Liver (tissue), 8 donors: ENCODE measurements at regions not wholly inside any gene's neighbourhood (a gene's known extent, or its start where the extent isn't known, plus 50 kb on each side); places are given as distances from the start of the nearest gene placed in this dataset.

Source experiments
- DNase-seq: peaks from one replicate; pipeline ENCODE4 v3.0.0-alpha.2; 2017; ENCODE audit warnings: low spot score
- H3K27ac ChIP-seq, 2 donors: one replicate each; pipeline ENCODE4 v1.7.0; 2013; ENCODE audit warnings: inconsistent platforms in 2 of 2, low read length in 2 of 2, control low read depth in 1 of 2, low read depth in 1 of 2, mild to moderate bottlenecking in 1 of 2
- H3K27me3 ChIP-seq, 4 donors: one replicate each; pipeline versions ENCODE4 v1.6.1 to v1.7.0; 2013; ENCODE audit warnings: low read length in 3 of 4, inconsistent platforms in 1 of 4, mild to moderate bottlenecking in 1 of 4, moderate library complexity in 1 of 4; ENCODE audit not compliant: control insufficient read depth in 4 of 4, insufficient read depth in 4 of 4
- H3K36me3 ChIP-seq, 4 donors: one replicate each; pipeline versions ENCODE4 v1.6.1 to v1.7.0; 2013; ENCODE audit warnings: low read length in 3 of 4, mild to moderate bottlenecking in 3 of 4, low read depth in 1 of 4, moderate library complexity in 1 of 4; ENCODE audit not compliant: control insufficient read depth in 4 of 4, insufficient read depth in 3 of 4
- H3K4me1 ChIP-seq, 4 donors: one replicate each; pipeline versions ENCODE4 v1.6.1 to v1.7.0; 2013; ENCODE audit warnings: low read length in 3 of 4, mild to moderate bottlenecking in 3 of 4, moderate library complexity in 1 of 4; ENCODE audit not compliant: control insufficient read depth in 4 of 4, insufficient read depth in 4 of 4
- H3K4me3 ChIP-seq, 3 donors: one replicate each; pipeline versions ENCODE4 v1.6.1 to v1.7.0; 2013; ENCODE audit warnings: low read length in 3 of 3, control low read depth in 1 of 3, low read depth in 1 of 3, mild to moderate bottlenecking in 1 of 3
- H3K9ac ChIP-seq, 2 donors: one replicate each; pipeline ENCODE4 v1.7.0; 2013; ENCODE audit warnings: low read length in 2 of 2, mild to moderate bottlenecking in 2 of 2, moderate library complexity in 2 of 2, control low read depth in 1 of 2, low read depth in 1 of 2
- H3K9me3 ChIP-seq, 4 donors: one replicate each; pipeline versions ENCODE4 v1.6.1 to v1.7.0; 2013; ENCODE audit warnings: low read length in 3 of 4; ENCODE audit not compliant: control insufficient read depth in 4 of 4
- EGR1 ChIP-seq, 2 donors: IDR thresholded peaks; 2 replicates each; pipeline ENCODE4 v1.6.1; 2016 to 2018; ENCODE audit warnings: antibody characterized with exemption in 2 of 2, low read depth in 2 of 2
- FOXA1 ChIP-seq: IDR thresholded peaks from 2 replicates; pipeline ENCODE4 v1.6.1; 2016; ENCODE audit warnings: antibody characterized with exemption
- FOXA2 ChIP-seq: IDR thresholded peaks from 2 replicates; pipeline ENCODE4 v1.6.1; 2016; ENCODE audit warnings: antibody characterized with exemption
- GABPA ChIP-seq, 2 donors: IDR thresholded peaks in 1 of 2; conservative IDR thresholded peaks in 1 of 2; 2 replicates each; pipeline ENCODE4 v1.6.1; 2016; ENCODE audit warnings: antibody characterized with exemption in 2 of 2, mild to moderate bottlenecking in 1 of 2, moderate library complexity in 1 of 2
- HNF4A ChIP-seq, 2 donors: conservative IDR thresholded peaks; 2 replicates each; pipeline ENCODE4 v1.6.1; 2016; ENCODE audit warnings: antibody characterized with exemption in 2 of 2, mild to moderate bottlenecking in 2 of 2
- HNF4G ChIP-seq: IDR thresholded peaks from 2 replicates; pipeline ENCODE4 v1.6.1; 2016; ENCODE audit warnings: antibody characterized with exemption
- JUND ChIP-seq, 2 donors: IDR thresholded peaks; 2 replicates each; pipeline ENCODE4 v1.6.1; 2016; ENCODE audit warnings: antibody characterized with exemption in 2 of 2
- NR2F2 ChIP-seq: IDR thresholded peaks from 2 replicates; pipeline ENCODE4 v1.6.1; 2016; ENCODE audit warnings: antibody characterized with exemption
- RAD21 ChIP-seq, 2 donors: IDR thresholded peaks; 2 replicates each; pipeline ENCODE4 v1.6.1; 2016; ENCODE audit warnings: antibody characterized with exemption in 2 of 2, mild to moderate bottlenecking in 2 of 2
- REST ChIP-seq: IDR thresholded peaks from 2 replicates; pipeline ENCODE4 v1.6.1; 2016; ENCODE audit warnings: antibody characterized with exemption, mild to moderate bottlenecking
- RXRA ChIP-seq, 2 donors: IDR thresholded peaks; 2 replicates each; pipeline ENCODE4 v1.6.1; 2017 to 2018; ENCODE audit warnings: antibody characterized with exemption in 2 of 2, mild to moderate bottlenecking in 1 of 2
- SP1 ChIP-seq: IDR thresholded peaks from 2 replicates; pipeline ENCODE4 v1.6.1; 2018; ENCODE audit warnings: antibody characterized with exemption, mild to moderate bottlenecking
- TAF1 ChIP-seq: conservative IDR thresholded peaks from 2 replicates; pipeline ENCODE4 v1.6.1; 2016; ENCODE audit warnings: antibody characterized with exemption, mild to moderate bottlenecking
- YY1 ChIP-seq: IDR thresholded peaks from 2 replicates; pipeline ENCODE4 v1.6.1; 2016; ENCODE audit warnings: antibody characterized with exemption, mild to moderate bottlenecking
- ZBTB33 ChIP-seq: IDR thresholded peaks from 2 replicates; pipeline ENCODE4 v1.6.1; 2016; ENCODE audit warnings: antibody characterized with exemption
- WGBS: extraction: QIAGEN DNeasy Blood & Tissue Kit; methylation state at CpG from one replicate; pipeline ENCODE4 v1.1.7; 2013; 5-methylcytosine and 5-hydroxymethylcytosine counted together
- TF ChIP-seq, protein P1 (sequence below): fragments of 150-350 bp; IDR thresholded peaks from 2 replicates; pipeline ENCODE4 v1.5.1; 2017; ENCODE audit warnings: improper control_type of control experiment, low read depth, low read length; ENCODE audit not compliant: missing input control
- TF ChIP-seq, protein P2 (sequence below): IDR thresholded peaks from 2 replicates; pipeline ENCODE4 v1.6.1; 2016; ENCODE audit warnings: antibody characterized with exemption
- TF ChIP-seq, protein P3 (sequence below): IDR thresholded peaks from 2 replicates; pipeline ENCODE4 v1.6.1; 2016; ENCODE audit warnings: antibody characterized with exemption
- donor health status: healthy.
- donor health status: healthy.
- donor health status: healthy.
- donor health status: healthy.
- donor health status: healthy.

DNA sequence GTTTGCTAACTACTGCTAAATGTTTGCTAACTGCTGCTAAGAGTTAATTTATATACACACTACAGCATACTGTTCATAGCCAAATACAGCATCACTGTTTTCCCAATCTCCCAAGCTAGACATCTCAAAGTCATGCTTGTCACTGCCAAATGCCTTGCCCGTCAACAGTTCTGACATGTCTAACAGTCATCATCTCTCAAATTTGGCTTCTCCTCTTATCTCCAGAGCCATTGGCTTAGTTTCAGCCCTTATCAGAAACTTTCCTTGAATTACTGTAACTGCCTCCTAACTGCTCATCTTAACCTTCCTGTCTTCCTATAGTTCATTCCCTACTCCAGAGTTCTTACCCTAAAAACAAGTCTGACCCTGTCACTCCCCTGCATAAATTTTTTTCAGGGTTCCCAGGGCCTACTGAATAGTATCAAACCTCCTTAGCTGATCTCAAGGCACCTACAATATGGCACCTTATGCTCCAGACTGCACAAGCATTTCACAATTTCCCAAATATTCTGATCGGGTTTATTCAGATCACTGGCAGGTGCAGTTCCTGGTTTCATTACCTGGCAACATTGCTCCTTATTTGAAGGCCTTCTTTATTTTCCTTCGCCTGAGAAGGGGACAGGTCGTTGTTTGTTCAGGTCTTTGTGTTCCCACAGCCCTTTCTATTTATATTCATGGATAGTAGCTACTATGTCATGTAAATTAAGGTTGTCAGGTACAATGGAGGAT is 55.9 kb upstream of the ANKRD55 start:
- 89% methylated on average over 4 of the region's 4 CpGs for WGBS
- H3K27me3 ChIP-seq = no peaks in the 10 kb centered on the region
- H3K9me3 ChIP-seq = no peaks in the 10 kb centered on the region
- H3K4me3 ChIP-seq = no peak overlapping the region
- no peaks in the 10 kb centered on the region for H3K36me3 ChIP-seq
- no peak overlapping the region for H3K27ac ChIP-seq
- no peak for DNase-seq
- no peaks in the 10 kb centered on the region for H3K4me1 ChIP-seq
- no peak overlapping the region for H3K9ac ChIP-seq
- TF ChIP-seq SP1 (no peak), FOXA2 (no peak), RAD21 (IDR thresholded peaks at IDR 0.05) (no peak), EGR1 (IDR thresholded peaks at IDR 0.05; ENCODE audit: low read depth in 2 of 2) (no peak), GABPA (IDR thresholded peaks at IDR 0.05 in 1 of 2, conservative IDR thresholded peaks at IDR 0.05 in 1 of 2) (no peak), HNF4A (conservative IDR thresholded peaks at IDR 0.05) (no peak), TAF1 (no peak), HNF4G (no peak), YY1 (no peak), RXRA (IDR thresholded peaks at IDR 0.05) (no peak), ZBTB33 (no peak), FOXA1 (no peak), JUND (IDR thresholded peaks at IDR 0.05) (no peak), NR2F2 (no peak), REST (no peak)
- TF ChIP-seq, protein P1, sequence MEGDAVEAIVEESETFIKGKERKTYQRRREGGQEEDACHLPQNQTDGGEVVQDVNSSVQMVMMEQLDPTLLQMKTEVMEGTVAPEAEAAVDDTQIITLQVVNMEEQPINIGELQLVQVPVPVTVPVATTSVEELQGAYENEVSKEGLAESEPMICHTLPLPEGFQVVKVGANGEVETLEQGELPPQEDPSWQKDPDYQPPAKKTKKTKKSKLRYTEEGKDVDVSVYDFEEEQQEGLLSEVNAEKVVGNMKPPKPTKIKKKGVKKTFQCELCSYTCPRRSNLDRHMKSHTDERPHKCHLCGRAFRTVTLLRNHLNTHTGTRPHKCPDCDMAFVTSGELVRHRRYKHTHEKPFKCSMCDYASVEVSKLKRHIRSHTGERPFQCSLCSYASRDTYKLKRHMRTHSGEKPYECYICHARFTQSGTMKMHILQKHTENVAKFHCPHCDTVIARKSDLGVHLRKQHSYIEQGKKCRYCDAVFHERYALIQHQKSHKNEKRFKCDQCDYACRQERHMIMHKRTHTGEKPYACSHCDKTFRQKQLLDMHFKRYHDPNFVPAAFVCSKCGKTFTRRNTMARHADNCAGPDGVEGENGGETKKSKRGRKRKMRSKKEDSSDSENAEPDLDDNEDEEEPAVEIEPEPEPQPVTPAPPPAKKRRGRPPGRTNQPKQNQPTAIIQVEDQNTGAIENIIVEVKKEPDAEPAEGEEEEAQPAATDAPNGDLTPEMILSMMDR = no peak
- TF ChIP-seq, protein P2, sequence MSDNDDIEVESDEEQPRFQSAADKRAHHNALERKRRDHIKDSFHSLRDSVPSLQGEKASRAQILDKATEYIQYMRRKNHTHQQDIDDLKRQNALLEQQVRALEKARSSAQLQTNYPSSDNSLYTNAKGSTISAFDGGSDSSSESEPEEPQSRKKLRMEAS = no peak
- TF ChIP-seq, protein P3, sequence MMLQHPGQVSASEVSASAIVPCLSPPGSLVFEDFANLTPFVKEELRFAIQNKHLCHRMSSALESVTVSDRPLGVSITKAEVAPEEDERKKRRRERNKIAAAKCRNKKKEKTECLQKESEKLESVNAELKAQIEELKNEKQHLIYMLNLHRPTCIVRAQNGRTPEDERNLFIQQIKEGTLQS = no peak
